Stimulated activated naive CD4-positive, alpha-beta T cell (primary cell): ENCODE measurements at regions not wholly inside any gene's neighbourhood (a gene's known extent, or its start where the extent isn't known, plus 50 kb on each side); places are given as distances from the start of the nearest gene placed in this dataset.
"Not testable (repeated sequence)": the region's sequence is repeated elsewhere in the genome, so short reads cannot be mapped to it uniquely, and the experiment has no call there.

ENCODE experiments used
- DNase-seq, 6 experiments: peaks; one replicate each; lab custom pipeline; 2025; lab: John Stamatoyannopoulos, UW

GRCh38 chr5:163696579-163696887, 191.1 kb downstream of the MAT2B start:
- no peak for DNase-seq

GRCh38 chr5:163706053-163706771, 200.8 kb downstream of the MAT2B start:
- DNase-seq, result no peak

GRCh38 chr5:163712011-163712410, 206.6 kb downstream of the MAT2B start:
- no peak for DNase-seq

GRCh38 chr5:163718272-163718671, 212.9 kb downstream of the MAT2B start:
- DNase-seq, result no peak

GRCh38 chr5:163724305-163724704, 218.9 kb downstream of the MAT2B start:
- no peak for DNase-seq

DNA sequence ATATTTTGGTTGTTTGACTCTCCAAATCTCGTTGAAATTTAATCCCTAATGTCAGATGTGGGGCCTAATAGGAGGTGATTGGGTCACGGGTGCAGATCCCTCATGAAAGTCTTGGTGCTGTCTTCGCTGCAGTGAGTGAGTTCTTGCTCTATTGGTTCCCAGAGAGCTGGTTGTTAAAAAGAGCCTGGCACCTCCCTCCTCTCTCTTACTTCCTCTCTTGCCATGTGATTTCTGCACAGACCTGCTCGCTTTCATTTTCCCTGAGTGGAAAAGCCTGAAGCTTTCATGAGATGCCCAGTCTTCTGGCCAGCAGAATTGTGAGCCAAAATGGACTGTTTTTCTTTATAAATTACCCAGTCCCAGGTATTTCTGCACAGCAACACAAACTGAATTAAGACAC, 221.6 kb downstream of the MAT2B start:
- DNase-seq, result no peak

DNA sequence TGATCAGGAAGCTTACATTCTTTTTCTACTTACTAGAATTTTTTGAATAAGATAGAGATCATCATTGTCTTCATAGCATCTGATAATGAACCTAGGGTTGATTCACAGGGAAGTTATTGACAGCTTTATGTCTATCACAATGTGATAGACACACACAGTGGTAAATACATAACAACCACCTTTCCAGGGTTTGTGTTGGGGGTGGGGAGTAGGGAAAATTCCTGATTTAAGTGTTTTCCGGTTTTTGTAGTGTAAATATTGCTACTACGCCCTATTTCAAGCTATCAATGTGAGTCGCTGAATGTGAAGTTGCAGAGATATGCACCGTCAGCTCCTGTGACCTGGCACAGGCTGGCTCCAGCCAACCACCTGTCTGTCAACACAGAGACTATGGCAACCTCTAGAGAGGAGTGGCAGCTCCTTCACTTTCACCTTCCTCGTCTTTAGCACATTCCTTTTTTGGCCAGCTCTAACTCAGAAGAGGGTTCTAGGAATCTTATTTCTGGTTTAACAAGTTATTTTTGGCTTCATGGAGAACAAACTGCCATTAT, 224.9 kb downstream of the MAT2B start:
- DNase-seq, result no peak

DNA sequence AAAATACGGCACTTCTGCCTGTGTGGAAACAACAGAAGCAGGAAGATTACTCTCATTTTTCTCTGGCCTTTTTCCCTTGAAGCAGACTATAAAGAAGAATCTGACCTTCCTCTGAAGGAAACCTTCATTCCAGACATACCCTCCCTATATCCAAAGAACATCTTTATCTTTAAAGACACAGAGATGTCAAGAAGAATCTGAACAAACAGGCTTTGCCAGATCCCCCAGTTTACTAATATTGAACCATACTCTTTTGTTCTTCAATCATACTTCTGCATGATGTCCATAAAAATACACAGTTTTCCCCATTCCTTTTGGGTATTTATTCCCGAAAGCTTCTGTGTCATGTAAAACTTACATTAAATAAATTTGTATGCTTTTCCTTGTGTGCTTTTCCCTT, 225.8 kb downstream of the MAT2B start:
- DNase-seq, result no peak

- no peak for DNase-seq
These were observed 229.7 kb downstream of the MAT2B start for GRCh38 chr5:163735069-163735468.

DNA sequence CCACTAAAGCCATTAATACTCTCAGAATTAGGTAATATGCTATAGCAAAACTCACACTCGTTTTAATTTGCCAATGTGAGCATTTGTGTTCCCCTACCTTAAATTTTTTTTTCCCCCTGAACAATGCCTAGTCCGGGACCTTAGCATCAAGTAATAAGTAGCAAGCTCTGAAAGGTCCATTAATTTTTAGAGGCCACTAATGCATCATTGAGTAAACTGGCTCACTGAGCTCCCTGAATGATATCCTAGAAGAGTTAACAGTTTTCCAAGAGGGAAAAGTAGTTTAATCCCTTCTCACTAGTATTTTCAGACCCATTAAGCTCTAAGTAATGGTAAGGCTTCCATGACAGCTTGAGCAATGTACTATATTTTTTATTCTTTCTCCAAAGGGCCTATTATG, 242.2 kb downstream of the MAT2B start:
- no peak for DNase-seq

DNA sequence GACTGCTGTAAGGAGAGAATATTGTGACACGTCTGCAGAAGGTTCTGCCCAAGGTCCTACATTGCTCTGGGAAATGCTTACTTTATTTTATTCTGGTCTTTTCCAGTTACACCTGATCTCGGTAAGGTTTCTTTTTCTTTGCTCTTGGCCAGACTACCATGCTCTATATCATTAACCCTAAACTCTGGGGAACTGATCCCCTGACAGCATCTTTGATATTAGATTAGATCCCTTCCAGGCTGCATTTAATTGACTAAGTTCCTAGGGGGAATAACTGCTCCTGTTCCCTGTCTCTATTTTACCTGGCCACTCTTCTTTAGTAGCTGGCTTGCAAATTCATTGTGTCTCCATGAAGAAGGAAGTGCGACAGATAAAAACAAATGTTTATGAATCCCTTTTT, 243.5 kb downstream of the MAT2B start:
- DNase-seq, result no peak

DNA sequence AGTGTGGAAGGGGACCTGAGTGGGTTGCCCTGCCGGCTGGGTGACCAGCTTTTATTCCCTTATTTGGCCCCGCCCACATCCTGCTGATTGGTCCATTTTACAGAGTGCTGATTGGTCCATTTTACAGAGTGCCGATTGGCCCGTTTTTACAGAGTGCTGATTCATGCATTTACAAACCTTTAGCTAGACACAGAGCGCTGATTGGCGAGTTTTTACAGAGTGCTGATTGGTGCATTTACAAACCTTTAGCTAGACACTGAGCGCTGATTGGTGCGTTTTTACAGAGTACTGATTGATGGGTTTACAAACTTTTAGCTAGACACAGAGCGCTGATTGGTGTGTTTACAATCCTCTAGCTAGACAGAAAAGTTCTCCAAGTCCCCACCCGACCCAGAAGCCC, 245.0 kb downstream of the MAT2B start:
- not testable (repeated sequence) for DNase-seq

DNA sequence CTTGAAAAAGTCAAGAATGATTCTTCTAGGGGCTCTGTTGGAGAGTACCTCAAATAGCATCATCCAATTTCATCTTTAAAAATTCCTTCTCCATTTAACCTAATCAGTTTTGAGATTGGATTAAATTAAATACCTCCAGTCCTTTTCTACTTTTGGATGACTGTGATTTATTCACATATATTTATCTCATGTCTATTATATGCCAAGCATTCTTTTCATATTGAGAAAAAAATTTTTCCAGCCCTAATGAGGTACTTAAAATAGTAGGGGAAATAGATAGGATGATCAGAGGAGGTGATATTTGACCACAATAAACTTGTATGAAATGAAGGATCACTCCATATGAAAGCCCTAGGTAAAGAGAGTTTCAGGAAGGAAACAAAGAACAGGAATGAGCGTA, 250.1 kb downstream of the MAT2B start:
- DNase-seq, result no peak

GRCh38 chr5:163756170-163756569, 250.8 kb downstream of the MAT2B start:
- no peak for DNase-seq

DNA sequence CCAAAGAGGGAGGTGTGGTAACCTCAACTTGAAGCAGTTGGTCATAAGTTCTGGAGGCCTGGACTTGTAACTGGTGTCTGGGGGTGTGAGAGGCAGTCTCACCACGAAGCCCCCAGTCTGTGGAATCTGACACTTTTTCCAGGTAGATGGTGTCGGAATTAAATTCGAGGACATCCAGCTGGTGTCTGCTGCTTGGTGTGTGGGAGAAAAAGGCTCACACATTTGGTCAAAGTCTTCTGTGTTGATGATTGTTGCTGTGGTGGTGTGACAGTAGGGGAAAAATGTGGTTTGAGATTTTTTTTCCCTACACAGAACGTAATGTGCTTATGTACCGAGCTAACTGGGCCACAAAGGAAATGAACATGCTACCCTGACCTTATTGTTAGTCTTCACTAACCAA, 251.9 kb downstream of the MAT2B start:
- DNase-seq, result no peak

GRCh38 chr5:163758283-163758711, 252.9 kb downstream of the MAT2B start:
- no peak for DNase-seq

GRCh38 chr5:163759000-163759704, 253.7 kb downstream of the MAT2B start:
- DNase-seq, result no peak

DNA sequence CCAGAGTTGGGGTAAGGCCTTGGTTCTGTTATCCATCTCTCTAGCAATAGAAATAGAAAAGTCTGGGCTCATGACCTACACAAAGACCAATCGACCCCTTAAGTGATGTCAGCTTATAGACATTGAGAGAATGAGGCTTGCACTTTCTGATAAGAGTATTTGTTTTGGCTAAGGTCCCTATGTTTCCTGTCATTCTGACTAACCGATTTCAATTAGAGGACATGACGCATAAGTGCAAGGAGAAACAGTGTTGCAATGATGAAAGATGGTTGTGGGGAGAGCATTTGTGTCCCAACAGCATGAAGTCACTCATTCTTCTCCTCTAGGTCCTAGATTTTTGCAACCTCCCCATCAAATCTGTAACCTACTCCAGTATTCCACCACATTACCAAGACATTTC, 255.1 kb downstream of the MAT2B start:
- DNase-seq, result no peak

DNA sequence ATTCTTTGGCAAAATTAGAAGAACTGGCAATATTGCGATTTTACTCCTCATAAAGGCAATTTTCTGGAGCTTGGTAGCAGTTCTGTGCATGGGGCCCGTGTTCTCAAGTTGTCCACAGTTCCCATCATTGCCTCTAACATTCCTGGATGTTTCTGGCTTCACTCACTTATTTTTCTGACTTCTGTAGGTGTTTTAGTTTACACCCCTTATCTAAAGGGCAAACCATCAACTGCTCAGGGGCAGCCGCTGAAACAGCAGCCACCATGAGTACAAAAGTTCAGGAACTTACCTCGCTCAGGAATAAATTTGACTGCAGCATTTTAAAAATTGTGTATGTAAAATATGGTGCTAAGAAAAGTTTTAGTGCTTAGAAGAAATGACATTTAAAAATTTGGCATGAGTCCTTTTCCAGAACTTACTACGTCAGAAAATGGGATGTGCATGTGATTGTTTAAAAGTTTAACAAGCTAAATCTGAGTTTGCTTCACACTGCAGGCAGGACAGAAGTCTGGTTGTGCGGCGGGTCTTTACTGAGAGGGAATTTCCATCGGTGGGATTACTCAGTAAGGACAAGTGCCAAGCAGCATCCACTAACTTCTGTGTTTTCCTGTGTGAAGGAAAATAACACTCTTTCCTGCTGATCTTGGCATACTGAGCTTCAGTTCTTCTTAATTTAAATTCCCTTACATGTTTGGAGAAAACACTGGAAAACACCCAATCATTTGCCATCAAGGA, 261.7 kb downstream of the MAT2B start:
- DNase-seq, result no peak

DNA sequence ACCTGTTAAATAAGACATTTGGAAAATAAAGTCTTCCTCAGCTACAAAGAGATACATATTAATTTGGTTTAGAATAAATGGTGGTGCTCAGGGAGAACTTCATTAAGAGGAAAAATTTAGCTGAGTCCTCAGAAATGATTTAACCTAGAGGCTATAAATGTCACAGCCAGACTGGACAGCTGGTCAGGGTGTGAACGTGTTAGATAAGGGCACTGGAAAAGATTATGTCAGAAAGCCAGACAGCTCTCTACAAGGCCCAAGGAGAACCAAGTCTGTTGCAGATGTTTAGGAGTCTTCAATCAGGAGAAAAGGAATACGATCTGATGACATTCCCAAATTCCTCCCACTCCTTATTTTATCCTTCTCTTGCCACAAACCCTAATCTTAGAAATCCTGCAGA, 265.2 kb downstream of the MAT2B start:
- DNase-seq, result no peak

DNA sequence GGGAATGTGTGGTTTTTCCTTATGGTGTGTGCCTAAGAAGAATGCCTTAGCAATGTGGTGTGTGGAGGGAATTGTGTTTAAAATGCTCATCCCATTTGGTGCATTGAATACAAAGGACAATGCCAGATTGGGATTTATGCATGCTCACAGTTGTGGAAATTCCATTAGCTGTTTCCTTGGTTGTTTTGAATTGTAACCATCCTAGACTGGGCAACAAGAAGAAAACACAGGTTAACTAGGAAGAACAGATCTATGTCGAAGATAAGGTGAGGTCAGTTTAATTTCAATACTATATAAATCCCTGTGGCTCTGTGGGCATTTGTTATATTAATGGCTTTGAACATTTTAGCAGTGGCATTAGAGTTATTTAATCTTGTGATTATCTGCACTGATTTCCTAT, 266.8 kb downstream of the MAT2B start:
- DNase-seq, result no peak

DNA sequence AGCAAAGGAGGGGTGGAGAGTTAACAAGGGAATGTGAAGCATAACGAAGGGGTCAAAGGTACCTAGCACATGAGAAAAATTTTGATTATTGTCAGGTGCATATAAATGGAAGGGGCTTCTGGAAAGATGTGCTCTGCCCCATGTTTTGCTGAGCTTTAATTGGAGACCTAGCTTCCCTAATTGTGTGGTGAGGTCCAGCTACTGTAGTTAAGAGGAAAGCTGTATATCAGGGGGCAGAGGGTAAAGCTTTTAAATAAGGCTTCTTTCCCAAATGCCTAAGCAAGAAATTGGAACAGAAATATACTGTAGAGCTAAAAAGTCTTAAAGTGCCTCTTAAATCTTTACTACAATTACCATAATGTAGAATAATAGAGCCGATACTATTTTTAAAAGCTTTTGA, 267.2 kb downstream of the MAT2B start:
- DNase-seq, result no peak

DNA sequence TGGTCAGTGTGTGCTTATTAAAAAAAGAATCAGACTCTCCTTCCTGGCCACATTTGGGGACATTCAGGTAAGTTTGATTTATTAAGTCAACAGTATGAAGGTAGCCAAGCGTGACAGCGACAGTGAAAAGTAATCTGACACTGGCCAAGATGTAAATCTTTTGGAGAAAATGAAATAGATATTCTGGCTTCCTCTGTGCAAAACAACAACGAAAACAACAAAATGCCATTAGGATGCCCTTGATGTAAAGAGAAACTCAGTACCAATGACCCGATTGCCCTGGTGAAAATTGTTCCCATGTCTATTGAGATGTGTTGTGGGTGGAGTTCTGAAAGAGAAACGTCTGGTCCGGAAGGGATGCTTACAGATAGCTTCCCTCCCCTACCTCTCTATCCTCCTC, 267.8 kb downstream of the MAT2B start:
- no peak for DNase-seq
